ENCODE measurements at regions not wholly inside any gene's neighbourhood (a gene's known extent, or its start where the extent isn't known, plus 50 kb on each side); places are given as distances from the start of the nearest gene placed in this dataset.

- TF ChIP-seq, protein P1, sequence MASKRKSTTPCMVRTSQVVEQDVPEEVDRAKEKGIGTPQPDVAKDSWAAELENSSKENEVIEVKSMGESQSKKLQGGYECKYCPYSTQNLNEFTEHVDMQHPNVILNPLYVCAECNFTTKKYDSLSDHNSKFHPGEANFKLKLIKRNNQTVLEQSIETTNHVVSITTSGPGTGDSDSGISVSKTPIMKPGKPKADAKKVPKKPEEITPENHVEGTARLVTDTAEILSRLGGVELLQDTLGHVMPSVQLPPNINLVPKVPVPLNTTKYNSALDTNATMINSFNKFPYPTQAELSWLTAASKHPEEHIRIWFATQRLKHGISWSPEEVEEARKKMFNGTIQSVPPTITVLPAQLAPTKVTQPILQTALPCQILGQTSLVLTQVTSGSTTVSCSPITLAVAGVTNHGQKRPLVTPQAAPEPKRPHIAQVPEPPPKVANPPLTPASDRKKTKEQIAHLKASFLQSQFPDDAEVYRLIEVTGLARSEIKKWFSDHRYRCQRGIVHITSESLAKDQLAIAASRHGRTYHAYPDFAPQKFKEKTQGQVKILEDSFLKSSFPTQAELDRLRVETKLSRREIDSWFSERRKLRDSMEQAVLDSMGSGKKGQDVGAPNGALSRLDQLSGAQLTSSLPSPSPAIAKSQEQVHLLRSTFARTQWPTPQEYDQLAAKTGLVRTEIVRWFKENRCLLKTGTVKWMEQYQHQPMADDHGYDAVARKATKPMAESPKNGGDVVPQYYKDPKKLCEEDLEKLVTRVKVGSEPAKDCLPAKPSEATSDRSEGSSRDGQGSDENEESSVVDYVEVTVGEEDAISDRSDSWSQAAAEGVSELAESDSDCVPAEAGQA (IDR thresholded peaks at IDR 0.05; ENCODE audit: low read depth) = no peak
- TF ChIP-seq, protein P1 (CRISPR knock-in tag; IDR thresholded peaks at IDR 0.05; ENCODE audit: borderline replicate concordance) = no peak
- TF ChIP-seq EEA1 (CRISPR knock-in tag; IDR thresholded peaks at IDR 0.05; ENCODE audit: borderline replicate concordance) = no peak
- no peak for TF ChIP-seq BRCA1 (CRISPR knock-in tag; IDR thresholded peaks at IDR 0.05)
- TF ChIP-seq ZNF749 (CRISPR knock-in tag; IDR thresholded peaks at IDR 0.05; ENCODE audit: borderline replicate concordance) = no peak
- TF ChIP-seq SOX5 (CRISPR knock-in tag; IDR thresholded peaks at IDR 0.05; ENCODE audit: borderline replicate concordance) = no peak
- TF ChIP-seq ZNF556 (CRISPR knock-in tag; IDR thresholded peaks at IDR 0.05; ENCODE audit: borderline replicate concordance) = no peak
- TF ChIP-seq KDM1A (CRISPR knock-in tag; IDR thresholded peaks at IDR 0.05) = no peak
- no peak for TF ChIP-seq ZFYVE20 (CRISPR knock-in tag; IDR thresholded peaks at IDR 0.05; ENCODE audit: borderline replicate concordance, low read depth)
Observed at GRCh38 chr15:47349179-47349578, 368.1 kb upstream of the SEMA6D start (continued).

DNA sequence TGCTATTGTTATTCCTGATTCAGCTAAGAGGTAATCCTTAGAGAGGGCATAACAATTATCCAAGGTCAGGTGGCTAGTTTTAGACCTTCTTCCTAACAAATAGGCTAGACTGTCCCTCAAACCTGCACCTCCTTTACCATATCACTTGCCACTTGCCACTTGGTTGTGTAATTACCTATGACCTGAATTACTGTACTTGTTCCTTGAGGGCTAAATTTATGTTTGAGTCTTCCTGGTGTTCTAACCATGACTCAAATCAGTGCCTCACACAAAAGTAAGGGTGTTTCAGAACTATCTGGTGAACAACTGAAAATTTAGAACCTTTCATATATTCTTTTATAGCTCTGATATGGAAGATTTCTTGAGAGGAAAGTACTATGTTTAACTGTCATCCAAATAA lies 365.8 kb upstream of the SEMA6D start:
- Histone ChIP-seq H3K9me3 (ENCODE audit: low read length) (peaks cover 22% of the 10 kb centered on the region), H3K36me3 (replicated peaks in 1 of 2; ENCODE audit: control insufficient read depth in 1 of 2, insufficient read depth in 2 of 2, low read length in 2 of 2) (no peaks in the 10 kb centered on the region), H3K4me1 (ENCODE audit: insufficient read depth, low read length) (no peaks in the 10 kb centered on the region), H3K27me3 (ENCODE audit: control insufficient read depth in 1 of 2, insufficient read depth in 2 of 2, low read length in 2 of 2) (no peaks in the 10 kb centered on the region), H3K9ac (ENCODE audit: insufficient read depth, low read depth, low read length) (no peak overlapping the region), H2AFZ (ENCODE audit: low read length) (no peak overlapping the region), H3K27ac (ENCODE audit: extremely low read length, insufficient read depth, low read length) (no peak overlapping the region), H3K4me3 (replicated peaks in 1 of 3; ENCODE audit: insufficient read depth in 1 of 3, low read depth in 2 of 3, low read length in 3 of 3) (no peak overlapping the region), H3K4me2 (ENCODE audit: low read depth, low read length) (no peak overlapping the region), H3K79me2 (ENCODE audit: insufficient read depth, low read length) (no peaks in the 10 kb centered on the region), H4K20me1 (ENCODE audit: insufficient read depth, low read length) (no peaks in the 10 kb centered on the region)
- ChIA-PET POLR2A (no interaction called here), CTCF (ENCODE audit: low intra/inter-chr PET ratio, low total read pairs) (no interaction called here)
- intact Hi-C loops (cut with micrococcal nuclease; ENCODE audit: unreplicated experiment) (no loop called here), in situ Hi-C loops (cut with HindIII; ENCODE audit: extremely low pct_ligation_motif_present, low pct_unique_long_range_greater_than_20kb) (no loop called here)
- BruUV-seq (replicated peaks) = no TSS peak
- no peak for FAIRE-seq
- ATAC-seq = no peak
- no peak for DNase-seq (ENCODE audit: low spot score)
- TF ChIP-seq, protein P2, sequence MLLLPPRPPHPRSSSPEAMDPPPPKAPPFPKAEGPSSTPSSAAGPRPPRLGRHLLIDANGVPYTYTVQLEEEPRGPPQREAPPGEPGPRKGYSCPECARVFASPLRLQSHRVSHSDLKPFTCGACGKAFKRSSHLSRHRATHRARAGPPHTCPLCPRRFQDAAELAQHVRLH (CRISPR knock-in tag; IDR thresholded peaks at IDR 0.05; ENCODE audit: borderline replicate concordance, low read depth) = no peak
- TF ChIP-seq JUN (CRISPR knock-in tag; IDR thresholded peaks at IDR 0.05) (no peak), FOXP4 (CRISPR knock-in tag; IDR thresholded peaks at IDR 0.05) (no peak), SNAI1 (CRISPR knock-in tag; IDR thresholded peaks at IDR 0.05; ENCODE audit: borderline replicate concordance) (no peak), CREM (IDR thresholded peaks at IDR 0.05) (no peak), CREM (CRISPR knock-in tag; IDR thresholded peaks at IDR 0.05) (no peak), MXD4 (CRISPR knock-in tag; IDR thresholded peaks at IDR 0.05) (no peak), ZNF160 (CRISPR knock-in tag; IDR thresholded peaks at IDR 0.05) (no peak), ATAD3A (CRISPR knock-in tag; IDR thresholded peaks at IDR 0.05) (no peak)
